Stomach smooth muscle (tissue), 2 donors: ENCODE measurements at regions not wholly inside any gene's neighbourhood (a gene's known extent, or its start where the extent isn't known, plus 50 kb on each side); places are given as distances from the start of the nearest gene placed in this dataset.

Experiments used
- H3K27ac ChIP-seq: one replicate; pipeline ENCODE4 v1.7.0; 2013; ENCODE audit warnings: mild to moderate bottlenecking, low read length, inconsistent platforms
- H3K27me3 ChIP-seq, 2 donors: one replicate each; pipeline ENCODE4 v1.7.0; 2013; ENCODE audit warnings: low read length in 2 of 2; ENCODE audit not compliant: insufficient read depth in 2 of 2, control insufficient read depth in 1 of 2
- H3K36me3 ChIP-seq, 2 donors: one replicate each; pipeline ENCODE4 v1.7.0; 2013; ENCODE audit warnings: low read length in 2 of 2; ENCODE audit not compliant: control insufficient read depth in 2 of 2, insufficient read depth in 2 of 2
- H3K4me1 ChIP-seq: one replicate; pipeline ENCODE4 v1.7.0; 2013; ENCODE audit warnings: low read length; ENCODE audit not compliant: control insufficient read depth, insufficient read depth
- H3K4me3 ChIP-seq, 2 donors: one replicate each; pipeline ENCODE4 v1.7.0; 2013; ENCODE audit warnings: low read length in 2 of 2
- H3K9ac ChIP-seq, 2 donors: one replicate each; pipeline ENCODE4 v1.7.0; 2013; ENCODE audit warnings: low read length in 2 of 2, mild to moderate bottlenecking in 1 of 2
- H3K9me3 ChIP-seq, 2 donors: one replicate each; pipeline ENCODE4 v1.7.0; 2013; ENCODE audit warnings: low read length in 2 of 2; ENCODE audit not compliant: control insufficient read depth in 2 of 2
- donor health status: healthy.
- donor health status: Pancreatic carcinoma.

DNA sequence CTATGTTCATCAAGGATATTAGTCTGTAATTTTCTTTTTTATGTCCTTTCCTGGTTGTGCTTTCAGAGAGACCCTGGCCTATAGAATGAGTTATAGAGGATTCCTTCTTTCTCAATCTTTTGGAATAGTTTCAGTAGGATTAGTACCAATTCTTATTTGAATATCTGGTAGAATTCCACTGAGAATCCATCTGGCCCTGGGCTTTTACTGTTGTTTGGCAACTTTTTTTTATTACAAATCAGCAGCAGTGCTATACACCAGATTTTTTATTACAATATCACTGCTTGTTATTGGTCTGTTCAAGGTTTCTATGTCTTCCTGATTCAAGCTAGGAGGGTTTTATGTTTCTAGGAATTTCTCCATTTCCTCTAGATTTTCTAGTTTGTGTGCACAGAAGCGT, 50.0 kb upstream of the NRSN1 start:
- Histone ChIP-seq H3K4me3 (no peak overlapping the region), H3K27ac (no peak overlapping the region), H3K36me3 (no peaks in the 10 kb centered on the region), H3K9me3 (no peaks in the 10 kb centered on the region), H3K9ac (no peak overlapping the region), H3K27me3 (no peaks in the 10 kb centered on the region), H3K4me1 (no peaks in the 10 kb centered on the region)
